ENCODE measurements at regions not wholly inside any gene's neighbourhood (a gene's known extent, or its start where the extent isn't known, plus 50 kb on each side); places are given as distances from the start of the nearest gene placed in this dataset.

GRCh38 chr17:71995590-71995989, 125.2 kb upstream of the SOX9 start:
- Histone ChIP-seq H3K9me3 (ENCODE audit: control insufficient read depth, insufficient read depth, low read length) (no peaks in the 10 kb centered on the region), H3K27me3 (ENCODE audit: control insufficient read depth, insufficient read depth, low read length) (no peaks in the 10 kb centered on the region), H3K4me3 (ENCODE audit: low read depth, low read length) (no peak overlapping the region), H3K9ac (ENCODE audit: low read depth, low read length) (no peak overlapping the region), H3K4me1 (ENCODE audit: control insufficient read depth, insufficient read depth, low read length) (no peaks in the 10 kb centered on the region), H3K27ac (ENCODE audit: low read depth, low read length) (no peak overlapping the region), H3K36me3 (ENCODE audit: control insufficient read depth, insufficient read depth, low read length) (no peaks in the 10 kb centered on the region)

GRCh38 chr17:72004011-72004427, 116.8 kb upstream of the SOX9 start:
- Histone ChIP-seq H3K4me1 (ENCODE audit: control insufficient read depth, insufficient read depth, low read length) (no peaks in the 10 kb centered on the region), H3K27me3 (ENCODE audit: control insufficient read depth, insufficient read depth, low read length) (no peaks in the 10 kb centered on the region), H3K36me3 (ENCODE audit: control insufficient read depth, insufficient read depth, low read length) (no peaks in the 10 kb centered on the region), H3K9me3 (ENCODE audit: control insufficient read depth, insufficient read depth, low read length) (no peaks in the 10 kb centered on the region), H3K9ac (ENCODE audit: low read depth, low read length) (no peak overlapping the region), H3K27ac (ENCODE audit: low read depth, low read length) (no peak overlapping the region), H3K4me3 (ENCODE audit: low read depth, low read length) (no peak overlapping the region)

- no peak overlapping the region for H3K27ac ChIP-seq (ENCODE audit: low read depth, low read length)
- H3K4me1 ChIP-seq (ENCODE audit: control insufficient read depth, insufficient read depth, low read length): no peaks in the 10 kb centered on the region
- H3K9me3 ChIP-seq (ENCODE audit: control insufficient read depth, insufficient read depth, low read length): no peaks in the 10 kb centered on the region
- no peak overlapping the region for H3K4me3 ChIP-seq (ENCODE audit: low read depth, low read length)
- H3K27me3 ChIP-seq (ENCODE audit: control insufficient read depth, insufficient read depth, low read length): no peaks in the 10 kb centered on the region
- no peaks in the 10 kb centered on the region for H3K36me3 ChIP-seq (ENCODE audit: control insufficient read depth, insufficient read depth, low read length)
- H3K9ac ChIP-seq (ENCODE audit: low read depth, low read length): no peak overlapping the region
Observed at GRCh38 chr17:72004611-72005331, 116.0 kb upstream of the SOX9 start.

DNA sequence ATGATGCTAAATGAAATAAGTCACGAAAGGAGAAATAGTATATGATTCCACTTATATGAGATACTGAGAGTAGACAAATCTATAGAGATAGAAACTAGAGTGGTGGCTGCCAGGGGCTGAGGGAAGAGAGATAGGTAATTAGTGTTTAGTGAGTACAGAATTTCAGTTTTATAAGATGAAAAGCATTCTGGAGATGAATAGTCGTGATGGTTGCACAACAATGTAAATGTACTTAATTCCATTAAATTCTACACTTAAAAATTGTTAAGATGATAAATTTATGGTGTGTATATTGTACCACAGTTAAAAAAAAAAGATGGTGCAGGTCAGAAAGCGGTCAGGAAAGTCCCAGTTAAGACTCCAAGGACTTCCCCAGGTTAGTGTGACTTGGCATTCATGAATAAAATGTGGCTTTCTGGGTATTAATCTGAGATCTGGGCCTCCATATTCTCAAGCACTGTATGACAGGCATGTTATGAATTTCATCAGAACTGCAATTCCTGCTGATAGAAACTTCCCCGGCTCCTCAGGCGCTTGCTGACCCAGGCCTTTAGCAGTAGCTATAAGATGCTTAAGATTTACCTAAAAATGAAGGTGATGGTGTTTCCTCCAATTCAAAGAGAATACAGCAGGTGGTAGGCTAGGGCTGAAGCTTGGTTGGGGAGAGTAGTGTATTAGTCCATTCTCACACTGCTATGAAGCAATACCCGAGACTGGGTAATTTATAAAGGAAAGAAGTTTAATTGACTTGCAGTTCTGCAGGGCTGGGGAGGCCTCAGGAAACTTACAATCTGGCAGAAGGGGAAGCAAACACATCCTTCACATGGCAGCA, 115.3 kb upstream of the SOX9 start:
- no peaks in the 10 kb centered on the region for H3K9me3 ChIP-seq (ENCODE audit: control insufficient read depth, insufficient read depth, low read length)
- H3K36me3 ChIP-seq (ENCODE audit: control insufficient read depth, insufficient read depth, low read length): no peaks in the 10 kb centered on the region
- no peak overlapping the region for H3K27ac ChIP-seq (ENCODE audit: low read depth, low read length)
- no peak overlapping the region for H3K4me3 ChIP-seq (ENCODE audit: low read depth, low read length)
- no peaks in the 10 kb centered on the region for H3K27me3 ChIP-seq (ENCODE audit: control insufficient read depth, insufficient read depth, low read length)
- no peak overlapping the region for H3K9ac ChIP-seq (ENCODE audit: low read depth, low read length)
- no peaks in the 10 kb centered on the region for H3K4me1 ChIP-seq (ENCODE audit: control insufficient read depth, insufficient read depth, low read length)

GRCh38 chr17:72008236-72008876, 112.5 kb upstream of the SOX9 start:
- H3K36me3 ChIP-seq (ENCODE audit: control insufficient read depth, insufficient read depth, low read length): no peaks in the 10 kb centered on the region
- H3K9ac ChIP-seq (ENCODE audit: low read depth, low read length): no peak overlapping the region
- no peaks in the 10 kb centered on the region for H3K9me3 ChIP-seq (ENCODE audit: control insufficient read depth, insufficient read depth, low read length)
- no peaks in the 10 kb centered on the region for H3K4me1 ChIP-seq (ENCODE audit: control insufficient read depth, insufficient read depth, low read length)
- H3K27me3 ChIP-seq (ENCODE audit: control insufficient read depth, insufficient read depth, low read length): no peaks in the 10 kb centered on the region
- H3K27ac ChIP-seq (ENCODE audit: low read depth, low read length): no peak overlapping the region
- no peak overlapping the region for H3K4me3 ChIP-seq (ENCODE audit: low read depth, low read length)

- no peaks in the 10 kb centered on the region for H3K4me1 ChIP-seq (ENCODE audit: control insufficient read depth, insufficient read depth, low read length)
- H3K27ac ChIP-seq (ENCODE audit: low read depth, low read length): no peak overlapping the region
- no peak overlapping the region for H3K9ac ChIP-seq (ENCODE audit: low read depth, low read length)
- no peaks in the 10 kb centered on the region for H3K36me3 ChIP-seq (ENCODE audit: control insufficient read depth, insufficient read depth, low read length)
- no peak overlapping the region for H3K4me3 ChIP-seq (ENCODE audit: low read depth, low read length)
- no peaks in the 10 kb centered on the region for H3K27me3 ChIP-seq (ENCODE audit: control insufficient read depth, insufficient read depth, low read length)
- no peaks in the 10 kb centered on the region for H3K9me3 ChIP-seq (ENCODE audit: control insufficient read depth, insufficient read depth, low read length)
Observed at GRCh38 chr17:72011561-72011960, 109.3 kb upstream of the SOX9 start.

- H3K36me3 ChIP-seq (ENCODE audit: control insufficient read depth, insufficient read depth, low read length): no peaks in the 10 kb centered on the region
- H3K9me3 ChIP-seq (ENCODE audit: control insufficient read depth, insufficient read depth, low read length): no peaks in the 10 kb centered on the region
- no peak overlapping the region for H3K4me3 ChIP-seq (ENCODE audit: low read depth, low read length)
- no peaks in the 10 kb centered on the region for H3K4me1 ChIP-seq (ENCODE audit: control insufficient read depth, insufficient read depth, low read length)
- H3K27me3 ChIP-seq (ENCODE audit: control insufficient read depth, insufficient read depth, low read length): no peaks in the 10 kb centered on the region
- no peak overlapping the region for H3K9ac ChIP-seq (ENCODE audit: low read depth, low read length)
- no peak overlapping the region for H3K27ac ChIP-seq (ENCODE audit: low read depth, low read length)
Observed at GRCh38 chr17:72021417-72022041, 99.3 kb upstream of the SOX9 start.

GRCh38 chr17:72022328-72023275, 98.2 kb upstream of the SOX9 start:
- H3K27ac ChIP-seq (ENCODE audit: low read depth, low read length): no peak overlapping the region
- H3K4me1 ChIP-seq (ENCODE audit: control insufficient read depth, insufficient read depth, low read length): no peaks in the 10 kb centered on the region
- H3K27me3 ChIP-seq (ENCODE audit: control insufficient read depth, insufficient read depth, low read length): 0 out of 2 replicates have a peak, but pooled peaks cover 5% of the 10 kb centered on the region
- H3K9ac ChIP-seq (ENCODE audit: low read depth, low read length): no peak overlapping the region
- no peak overlapping the region for H3K4me3 ChIP-seq (ENCODE audit: low read depth, low read length)
- no peaks in the 10 kb centered on the region for H3K9me3 ChIP-seq (ENCODE audit: control insufficient read depth, insufficient read depth, low read length)
- H3K36me3 ChIP-seq (ENCODE audit: control insufficient read depth, insufficient read depth, low read length): no peaks in the 10 kb centered on the region

DNA sequence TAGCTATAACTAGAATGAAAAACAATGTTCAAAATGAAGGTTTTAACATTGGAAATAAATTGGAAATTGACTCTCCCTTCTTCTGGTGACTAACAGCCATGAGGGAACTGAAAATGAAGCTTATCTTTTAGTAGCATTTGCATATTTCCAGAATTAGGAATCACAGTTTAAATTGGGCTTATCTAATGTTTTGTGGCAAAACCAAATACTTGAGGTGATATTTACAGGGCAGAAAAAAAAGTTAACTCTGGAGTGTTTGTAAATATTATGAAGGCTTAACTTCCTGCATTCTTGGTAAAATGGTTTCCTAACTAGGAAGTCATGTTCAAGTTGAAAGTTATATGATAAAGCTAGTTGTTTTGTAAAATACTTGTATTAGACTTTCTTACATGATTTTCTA, 96.4 kb upstream of the SOX9 start:
- Histone ChIP-seq H3K36me3 (ENCODE audit: control insufficient read depth, insufficient read depth, low read length) (no peaks in the 10 kb centered on the region), H3K4me3 (ENCODE audit: low read depth, low read length) (no peak overlapping the region), H3K27me3 (ENCODE audit: control insufficient read depth, insufficient read depth, low read length) (peaks cover 16% of the 10 kb centered on the region), H3K4me1 (ENCODE audit: control insufficient read depth, insufficient read depth, low read length) (peaks cover 2% of the 10 kb centered on the region), H3K9ac (ENCODE audit: low read depth, low read length) (no peak overlapping the region), H3K9me3 (ENCODE audit: control insufficient read depth, insufficient read depth, low read length) (no peaks in the 10 kb centered on the region), H3K27ac (ENCODE audit: low read depth, low read length) (no peak overlapping the region)

DNA sequence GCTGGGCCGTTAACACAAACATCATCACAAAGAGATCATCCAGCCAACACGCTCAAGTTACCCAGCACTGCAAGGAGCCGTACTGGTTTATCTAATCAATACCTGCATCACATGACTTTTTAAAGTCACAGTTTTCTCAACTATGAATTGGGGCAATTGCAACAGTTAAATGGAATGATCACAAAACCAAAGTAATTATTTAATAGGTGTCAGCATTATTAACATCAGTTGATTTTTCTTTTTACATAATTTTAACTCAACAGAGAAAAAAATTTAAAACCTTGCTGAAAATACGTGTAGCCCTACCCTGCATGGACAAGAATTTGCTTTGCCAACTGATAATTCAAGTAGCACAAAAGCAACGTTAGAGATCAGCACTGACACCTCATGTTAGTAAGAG, 95.7 kb upstream of the SOX9 start:
- Histone ChIP-seq H3K27ac (ENCODE audit: low read depth, low read length) (no peak overlapping the region), H3K9me3 (ENCODE audit: control insufficient read depth, insufficient read depth, low read length) (no peaks in the 10 kb centered on the region), H3K9ac (ENCODE audit: low read depth, low read length) (no peak overlapping the region), H3K4me3 (ENCODE audit: low read depth, low read length) (no peak overlapping the region), H3K36me3 (ENCODE audit: control insufficient read depth, insufficient read depth, low read length) (no peaks in the 10 kb centered on the region), H3K27me3 (ENCODE audit: control insufficient read depth, insufficient read depth, low read length) (peaks cover 18% of the 10 kb centered on the region), H3K4me1 (ENCODE audit: control insufficient read depth, insufficient read depth, low read length) (peaks cover 8% of the 10 kb centered on the region)

Data from HUES48 (cell line).